Fibroblast of skin of right quadriceps (primary cell): ENCODE measurements at regions not wholly inside any gene's neighbourhood (a gene's known extent, or its start where the extent isn't known, plus 50 kb on each side); places are given as distances from the start of the nearest gene placed in this dataset.

Experiments used
- DNase-seq: peaks from one replicate; pipeline ENCODE4 v3.0.0-alpha.2; 2013

- no peak for DNase-seq
Measured at GRCh38 chr10:2128991-2129390, 391.7 kb upstream of the ADARB2 start.

- DNase-seq: no peak
Measured at GRCh38 chr10:2124135-2124534, 386.8 kb upstream of the ADARB2 start.

GRCh38 chr10:2122431-2123124, 385.3 kb upstream of the ADARB2 start:
- no peak for DNase-seq

GRCh38 chr10:2121929-2122328, 384.6 kb upstream of the ADARB2 start:
- no peak for DNase-seq

GRCh38 chr10:2121315-2121714, 384.0 kb upstream of the ADARB2 start:
- no peak for DNase-seq

- no peak for DNase-seq
Measured at GRCh38 chr10:2120746-2121145, 383.4 kb upstream of the ADARB2 start.

GRCh38 chr10:2119316-2119715, 382.0 kb upstream of the ADARB2 start:
- no peak for DNase-seq

GRCh38 chr10:2118201-2118600, 380.9 kb upstream of the ADARB2 start:
- no peak for DNase-seq

GRCh38 chr10:2117641-2118040, 380.3 kb upstream of the ADARB2 start:
- DNase-seq: no peak

GRCh38 chr10:2111965-2112364, 374.6 kb upstream of the ADARB2 start:
- no peak for DNase-seq

GRCh38 chr10:2108496-2108895, 371.2 kb upstream of the ADARB2 start:
- no peak for DNase-seq

GRCh38 chr10:2106641-2107040, 369.3 kb upstream of the ADARB2 start:
- no peak for DNase-seq

- no peak for DNase-seq
Measured at GRCh38 chr10:2099321-2099720, 362.0 kb upstream of the ADARB2 start.

GRCh38 chr10:2097937-2098336, 360.6 kb upstream of the ADARB2 start:
- no peak for DNase-seq

GRCh38 chr10:2094171-2094570, 356.8 kb upstream of the ADARB2 start:
- DNase-seq: no peak

- DNase-seq: no peak
Measured at GRCh38 chr10:2083591-2083990, 346.3 kb upstream of the ADARB2 start.

GRCh38 chr10:2081501-2081900, 344.2 kb upstream of the ADARB2 start:
- DNase-seq: no peak

- no peak for DNase-seq
Measured at GRCh38 chr10:2079603-2080078, 342.3 kb upstream of the ADARB2 start.

GRCh38 chr10:2077231-2077630, 339.9 kb upstream of the ADARB2 start:
- DNase-seq: no peak

GRCh38 chr10:2076528-2076927, 339.2 kb upstream of the ADARB2 start:
- no peak for DNase-seq

- DNase-seq: no peak
Measured at GRCh38 chr10:2067015-2067414, 329.7 kb upstream of the ADARB2 start.

- no peak for DNase-seq
Measured at GRCh38 chr10:2054728-2055127, 317.4 kb upstream of the ADARB2 start.

GRCh38 chr10:2053805-2054204, 316.5 kb upstream of the ADARB2 start:
- no peak for DNase-seq

- DNase-seq: no peak
Measured at GRCh38 chr10:2051108-2051507, 313.8 kb upstream of the ADARB2 start.

- no peak for DNase-seq
Measured at GRCh38 chr10:2049560-2049959, 312.2 kb upstream of the ADARB2 start.
